Heart left ventricle (tissue), 16 donors: ENCODE measurements at regions not wholly inside any gene's neighbourhood (a gene's known extent, or its start where the extent isn't known, plus 50 kb on each side); places are given as distances from the start of the nearest gene placed in this dataset.

Source experiments
- ATAC-seq, 4 donors: fragments of 200-7000 bp; cut with Tn5 transposase; one replicate each; pipeline ENCODE4 v1.9.1; 2020 to 2022; ENCODE audit warnings: moderate library complexity in 4 of 4, mild to moderate bottlenecking in 3 of 4, moderate number of reproducible peaks in 1 of 4
- DNase-seq, 5 donors: peaks; one replicate each; pipeline ENCODE4 v3.0.0-alpha.2; 2020
- H3K27ac ChIP-seq, 12 donors: fragments of 200-600 bp; sonication (generic) in 4 of 12; one replicate each; pipeline versions ENCODE4 v1.5.0 to v1.8.0; 2016 to 2022; ENCODE audit warnings: mild to moderate bottlenecking in 2 of 12
- H3K27me3 ChIP-seq, 9 donors: fragments of 200-600 bp; sonication (generic) in 2 of 9; one replicate each; pipeline versions ENCODE4 v1.5.1 to v1.8.0; 2016 to 2022; ENCODE audit warnings: mild to moderate bottlenecking in 3 of 9
- H3K36me3 ChIP-seq, 9 donors: fragments of 200-600 bp; sonication (generic) in 2 of 9; one replicate each; pipeline versions ENCODE4 v1.5.0 to v1.8.0; 2018 to 2022; ENCODE audit warnings: mild to moderate bottlenecking in 2 of 9
- H3K4me1 ChIP-seq, 12 donors: fragments of 200-600 bp; sonication (generic) in 4 of 12; one replicate each; pipeline versions ENCODE4 v1.5.0 to v1.8.0; 2016 to 2022; ENCODE audit warnings: mild to moderate bottlenecking in 3 of 12
- H3K4me3 ChIP-seq, 12 donors: fragments of 200-600 bp; sonication (generic) in 4 of 12; one replicate each; pipeline versions ENCODE4 v1.5.0 to v1.8.0; 2017 to 2022; ENCODE audit warnings: mild to moderate bottlenecking in 9 of 12, moderate library complexity in 4 of 12
- H3K9me3 ChIP-seq, 12 donors: fragments of 200-600 bp; sonication (generic) in 4 of 12; one replicate each; pipeline versions ENCODE4 v1.5.0 to v1.8.0; 2016 to 2022; ENCODE audit warnings: mild to moderate bottlenecking in 1 of 12
- CTCF ChIP-seq, 12 donors: fragments of 200-600 bp; sonication (generic) in 4 of 12; IDR thresholded peaks; one replicate each; pipeline versions ENCODE4 v1.5.0 to v1.8.0; 2018 to 2022; ENCODE audit warnings: antibody characterized with exemption in 12 of 12, mild to moderate bottlenecking in 5 of 12
- POLR2A ChIP-seq, 2 donors: fragments of 450-650 bp; IDR thresholded peaks; one replicate each; pipeline ENCODE4 v1.6.1; 2017; ENCODE audit warnings: antibody characterized with exemption in 2 of 2, mild to moderate bottlenecking in 2 of 2, moderate library complexity in 2 of 2
- WGBS, 4 donors: extraction: QIAGEN DNeasy Blood & Tissue Kit in 2 of 4; methylation state at CpG; one replicate each; pipeline versions ENCODE4 v1.1.5 to v1.1.7; 2013 to 2018; 5-methylcytosine and 5-hydroxymethylcytosine counted together
- intact Hi-C, 10 donors: fragments of 100-400 bp; cut with DNase I; formaldehyde crosslinking; loops; one replicate each; pipeline versions ENCODE4 v1.11.1 to v1.14.2; 2022
- donor health status: ischemic (EF 13 %, LVEDD 7.1; RV severe dilation, severe dysfunction).
- donor health status: healthy with polysubstance abuse.
- donor health status: DM: no; HTN: yes; CAD: no.
- donor health status: DM: no; HTN: no; CAD: no.
- donor health status: ischemic (EF 25% LVEDD 6.9; RV normal size, moderate dysfunction).
- donor health status: ischemic (EF 25% LVEDD 5.7; RV mildly dilated, moderate dysfunction).
- donor health status: healthy.
- donor health status: DM: yes; HTN: yes; CAD: no.
- donor health status: ischemic (EF 35%, LVEDD 5.7; RV mildly dilated, moderate dysfunction).
- donor health status: nonischemic (EF 11% LVEDD 7.7; RV severe dilation, severe dysfunction).
- donor health status: DM: yes; HTN: yes; CAD: no.
- donor health status: PGD.
- donor health status: ischemic (EF 29% LVEDD 5.4; RV normal size, mild dysfunction).
- donor health status: nonischemic (EF 23%, LVEDD 6.1; RV moderate dilation, normal function).

- no peak for DNase-seq
- TF ChIP-seq POLR2A (IDR thresholded peaks at IDR 0.05) (no peak), CTCF (IDR thresholded peaks at IDR 0.05) (no peak)
- intact Hi-C loops = no loop called here
- no peak for ATAC-seq
- Histone ChIP-seq H3K4me3 (no peak overlapping the region), H3K36me3 (no peaks in the 10 kb centered on the region), H3K27me3 (no peaks in the 10 kb centered on the region), H3K27ac (no peak overlapping the region), H3K4me1 (no peaks in the 10 kb centered on the region), H3K9me3 (peaks cover 0 to 10% (median 6%) of the 10 kb centered on the region in 12 donors)
- 69 to 82% (median 77%) methylated on average over 2 of the region's 2 CpGs for WGBS, 4 donors
These were observed 597.0 kb downstream of the PSAT1 start for GRCh38 chr9:78893774-78894401.

GRCh38 chr9:78896479-78896878, 599.6 kb downstream of the PSAT1 start:
- Histone ChIP-seq H3K27ac (no peak overlapping the region), H3K4me1 (no peaks in the 10 kb centered on the region), H3K9me3 (peaks cover 0 to 2% (median 0%) of the 10 kb centered on the region in 12 donors), H3K4me3 (no peak overlapping the region), H3K27me3 (no peaks in the 10 kb centered on the region), H3K36me3 (no peaks in the 10 kb centered on the region)
- no peak for TF ChIP-seq CTCF (IDR thresholded peaks at IDR 0.05)
- 81 to 95% (median 86%) methylated on average over 1 of the region's 1 CpG for WGBS, 4 donors
- no peak for ATAC-seq
- no peak for DNase-seq
- intact Hi-C loops = no loop called here

GRCh38 chr9:78898234-78898633, 601.3 kb downstream of the PSAT1 start:
- TF ChIP-seq CTCF (IDR thresholded peaks at IDR 0.05) (no peak), POLR2A (IDR thresholded peaks at IDR 0.05) (no peak)
- 52 to 71% (median 55%) methylated on average over 1 of the region's 1 CpG for WGBS, 4 donors
- Histone ChIP-seq H3K9me3 (no peaks in the 10 kb centered on the region), H3K4me3 (no peak overlapping the region), H3K27ac (no peak overlapping the region), H3K27me3 (no peaks in the 10 kb centered on the region), H3K36me3 (no peaks in the 10 kb centered on the region), H3K4me1 (no peaks in the 10 kb centered on the region)
- intact Hi-C loops = no loop called here
- DNase-seq (no peak), ATAC-seq (no peak)

GRCh38 chr9:78899006-78899405, 602.1 kb downstream of the PSAT1 start:
- DNase-seq = no peak
- intact Hi-C loops = no loop called here
- Histone ChIP-seq H3K9me3 (no peaks in the 10 kb centered on the region), H3K4me3 (no peak overlapping the region), H3K36me3 (no peaks in the 10 kb centered on the region), H3K27ac (no peak overlapping the region), H3K4me1 (no peaks in the 10 kb centered on the region), H3K27me3 (no peaks in the 10 kb centered on the region)
- 69 to 83% (median 77%) methylated on average over 6 of the region's 6 CpGs for WGBS, 4 donors
- no peak for ATAC-seq
- TF ChIP-seq POLR2A (IDR thresholded peaks at IDR 0.05) = no peak
- TF ChIP-seq CTCF (IDR thresholded peaks at IDR 0.05) = no peak
